Stimulated activated CD4-positive, alpha-beta T cell treated with anti-CD3 and anti-CD28 coated beads, Interleukin-4, amount 100 ng/mL, for 4 hours (primary cell): ENCODE measurements at regions not wholly inside any gene's neighbourhood (a gene's known extent, or its start where the extent isn't known, plus 50 kb on each side); places are given as distances from the start of the nearest gene placed in this dataset.
"Not testable (repeated sequence)": the region's sequence is repeated elsewhere in the genome, so short reads cannot be mapped to it uniquely, and the experiment has no call there.

Experiments
- DNase-seq, 2 experiments: peaks; one replicate each; pipeline ENCODE4 v3.0.0-alpha.2; 2020

- no peak for DNase-seq
Measured at GRCh38 chr20:40309731-40310130, 379.3 kb downstream of the MAFB start.

DNA sequence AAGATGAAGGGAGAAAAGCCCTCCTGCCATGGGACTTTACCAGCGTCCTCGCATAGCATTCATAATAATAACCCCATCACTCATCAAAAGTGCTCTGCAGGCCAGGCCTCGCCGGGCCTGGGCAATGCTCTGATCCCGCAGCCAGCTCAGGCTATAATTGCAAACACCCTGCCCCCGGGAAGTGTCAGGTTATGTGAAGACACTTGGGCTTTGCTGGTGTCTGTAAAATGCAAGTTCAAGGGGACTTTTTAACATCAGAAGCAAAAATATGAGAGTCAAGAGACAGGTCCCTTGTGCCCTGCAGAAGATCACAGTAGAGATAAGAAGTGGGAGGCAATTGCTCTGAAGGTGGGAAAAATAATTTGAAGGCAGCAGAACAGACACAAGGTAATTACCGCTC is 381.0 kb downstream of the MAFB start:
- DNase-seq = no peak

DNA sequence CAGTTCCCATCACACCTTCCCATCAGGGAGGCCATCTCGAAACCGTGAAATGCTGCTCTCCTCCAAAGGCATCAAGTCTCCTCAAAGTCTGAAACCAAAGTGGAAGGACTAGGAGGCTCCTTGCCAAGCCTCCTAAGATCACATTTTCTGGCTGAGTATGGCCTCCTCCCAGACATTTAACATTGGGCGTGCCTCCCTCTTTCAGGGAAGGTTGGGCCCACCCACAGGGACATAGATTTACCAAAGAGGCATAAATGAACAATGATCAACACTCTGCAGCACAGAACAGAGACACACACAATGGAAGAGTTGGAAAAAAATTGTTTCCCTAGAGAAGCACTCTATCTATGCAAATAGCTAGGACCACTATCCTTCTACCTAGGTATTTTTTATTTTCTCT is 381.8 kb downstream of the MAFB start:
- no peak for DNase-seq

DNA sequence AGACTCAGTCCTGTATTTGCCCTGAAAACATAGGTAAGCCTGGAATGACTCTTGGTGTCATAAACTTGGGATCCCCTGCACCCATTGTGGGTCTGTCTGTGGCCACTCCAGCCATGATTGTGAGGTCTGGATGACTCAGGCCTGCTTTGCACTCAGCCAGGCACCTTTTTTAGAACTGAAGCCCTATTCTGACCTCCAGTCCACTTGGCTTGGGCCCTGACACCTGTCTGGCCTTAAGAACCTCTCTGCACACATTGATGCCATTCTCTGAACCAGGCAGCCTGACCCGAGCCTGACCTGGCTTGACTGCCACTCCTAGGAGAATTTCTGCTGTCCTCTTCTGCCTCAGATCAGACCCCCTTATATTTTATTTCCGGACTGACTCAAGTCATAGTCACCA is 383.7 kb downstream of the MAFB start:
- DNase-seq = no peak

GRCh38 chr20:40304119-40304613 is 384.9 kb downstream of the MAFB start:
- no peak for DNase-seq

DNA sequence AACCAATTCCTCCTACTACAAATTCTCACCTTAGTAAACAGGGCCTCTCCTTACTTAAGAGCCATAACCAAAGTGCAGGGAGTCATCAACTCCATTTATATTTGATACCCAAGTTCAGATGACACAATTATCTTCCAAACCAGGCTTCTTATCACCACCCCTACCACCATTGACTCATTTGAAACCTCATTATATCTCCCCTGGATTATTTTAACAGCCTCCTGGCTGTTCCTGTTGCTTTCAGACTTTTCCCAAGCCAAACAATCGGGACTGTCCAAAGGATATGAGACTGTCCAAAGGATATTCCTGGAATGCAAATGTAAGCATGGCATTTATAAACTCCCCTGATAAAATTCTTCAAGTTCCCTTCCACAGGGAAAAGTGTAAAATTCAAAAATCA is 394.3 kb downstream of the MAFB start:
- DNase-seq = no peak

DNA sequence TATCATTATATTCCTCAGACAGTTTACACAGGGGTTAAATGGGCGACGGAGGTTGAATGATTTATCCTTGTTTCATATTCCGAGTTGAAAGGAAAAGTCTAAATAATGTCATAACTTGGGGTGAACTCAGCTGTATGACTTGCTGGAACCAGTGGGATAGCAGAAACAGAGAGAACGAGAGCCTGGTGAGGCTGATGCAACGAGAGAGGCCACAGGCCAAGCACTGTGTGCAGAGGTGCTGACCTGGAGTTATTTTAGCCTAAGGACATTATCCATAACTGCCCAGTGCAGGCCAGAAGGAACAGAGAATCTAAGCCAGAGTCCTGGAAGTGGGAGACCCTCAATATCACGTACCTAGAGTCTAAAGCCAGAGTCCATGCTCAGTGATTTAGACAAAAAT is 394.9 kb downstream of the MAFB start:
- DNase-seq = no peak

- no peak for DNase-seq
Measured at GRCh38 chr20:40293740-40294139, 395.3 kb downstream of the MAFB start.

- DNase-seq = no peak
Measured at GRCh38 chr20:40291493-40292135, 397.4 kb downstream of the MAFB start.

DNA sequence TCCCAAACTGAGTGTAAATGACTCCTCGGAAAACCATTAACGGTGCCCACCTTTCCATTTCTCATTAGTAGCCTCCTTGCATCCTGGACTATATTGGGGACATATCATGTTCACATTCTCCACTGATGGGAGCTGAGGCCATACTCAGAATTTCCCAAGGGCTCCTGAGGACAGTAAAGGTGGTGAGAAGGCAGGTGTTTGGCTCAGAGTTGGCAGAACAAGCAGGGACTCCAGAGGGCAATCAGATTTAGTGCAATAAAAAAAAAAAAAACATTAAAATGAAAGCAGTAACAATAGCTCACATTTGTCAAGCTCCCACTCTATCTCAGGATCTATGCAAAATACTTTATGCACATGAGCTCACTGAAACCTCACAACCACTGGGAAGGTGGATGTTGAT is 401.4 kb downstream of the MAFB start:
- DNase-seq = no peak

DNA sequence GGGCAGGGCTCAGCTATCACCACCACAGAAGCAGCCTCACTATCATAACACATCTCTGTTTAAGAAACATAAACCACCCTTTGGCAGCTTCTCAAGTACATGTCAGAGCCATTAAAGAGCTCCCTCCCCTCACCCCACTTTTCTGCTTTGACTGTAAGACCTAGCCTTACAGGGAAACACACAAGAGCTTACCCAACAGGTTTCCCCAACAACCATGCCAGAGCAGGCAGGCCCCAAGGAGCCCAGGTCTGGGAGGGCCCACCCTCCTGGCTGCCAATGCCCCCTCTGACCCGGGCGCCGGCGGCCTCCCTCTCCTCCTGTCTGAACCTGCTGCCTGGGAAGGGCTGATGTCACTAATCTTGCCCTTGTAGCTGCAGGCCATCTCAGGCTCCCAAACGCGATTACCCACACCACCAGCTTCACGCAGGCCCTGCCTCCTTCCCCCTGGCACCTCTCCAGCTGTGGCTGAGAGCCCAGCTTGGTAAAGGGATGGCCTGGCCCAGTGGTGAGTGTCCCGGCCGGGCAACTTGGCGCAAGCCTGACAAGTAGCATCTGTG is 402.0 kb downstream of the MAFB start:
- DNase-seq = no peak

- no peak for DNase-seq
Measured at GRCh38 chr20:40284611-40285010, 404.4 kb downstream of the MAFB start.

DNA sequence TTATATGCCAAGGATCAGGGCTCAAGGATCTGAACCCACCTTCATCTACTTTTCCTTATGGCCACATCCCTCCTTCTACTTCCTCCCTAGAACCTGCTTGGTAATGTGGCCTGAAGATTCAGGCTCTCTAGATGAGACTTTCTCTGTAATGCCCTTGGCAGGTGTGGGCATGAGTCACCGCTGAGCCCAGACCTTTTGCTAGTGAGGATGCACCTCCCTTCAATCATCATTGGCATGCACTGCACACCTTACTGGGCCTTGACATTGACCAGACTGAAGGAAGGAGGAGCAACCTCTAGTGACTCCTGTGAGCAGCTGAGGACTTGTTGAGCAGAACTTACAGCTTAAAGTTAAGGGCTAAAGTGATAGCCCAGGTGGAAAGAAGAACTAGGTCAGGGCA is 405.3 kb downstream of the MAFB start:
- DNase-seq = no peak

GRCh38 chr20:40282941-40283340 is 406.1 kb downstream of the MAFB start:
- DNase-seq = no peak

- no peak for DNase-seq
Measured at GRCh38 chr20:40282541-40282940, 406.5 kb downstream of the MAFB start.

DNA sequence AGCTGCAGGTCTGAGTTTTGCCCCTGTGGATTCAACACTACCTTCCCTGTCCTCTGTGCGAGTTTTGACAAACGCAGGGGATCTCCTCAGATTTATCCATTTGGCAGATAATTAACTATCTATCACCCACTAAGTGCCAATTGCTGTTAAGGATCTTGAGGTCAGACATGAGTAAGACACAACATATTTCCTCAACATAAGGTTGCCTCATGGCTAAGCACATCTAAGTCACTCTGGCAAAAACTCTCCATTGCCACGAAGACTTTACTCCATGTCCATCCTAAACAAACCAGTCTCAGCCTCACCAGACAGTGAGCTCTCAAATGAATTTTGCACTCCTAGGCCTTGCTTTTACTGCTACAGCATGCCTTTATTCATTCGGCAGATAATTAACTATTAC is 408.4 kb downstream of the MAFB start:
- DNase-seq = no peak

GRCh38 chr20:40279390-40279789 is 409.6 kb downstream of the MAFB start:
- DNase-seq = no peak

GRCh38 chr20:40278673-40279072 is 410.4 kb downstream of the MAFB start:
- DNase-seq = no peak

- DNase-seq = no peak
Measured at GRCh38 chr20:40276301-40276700, 412.7 kb downstream of the MAFB start.

DNA sequence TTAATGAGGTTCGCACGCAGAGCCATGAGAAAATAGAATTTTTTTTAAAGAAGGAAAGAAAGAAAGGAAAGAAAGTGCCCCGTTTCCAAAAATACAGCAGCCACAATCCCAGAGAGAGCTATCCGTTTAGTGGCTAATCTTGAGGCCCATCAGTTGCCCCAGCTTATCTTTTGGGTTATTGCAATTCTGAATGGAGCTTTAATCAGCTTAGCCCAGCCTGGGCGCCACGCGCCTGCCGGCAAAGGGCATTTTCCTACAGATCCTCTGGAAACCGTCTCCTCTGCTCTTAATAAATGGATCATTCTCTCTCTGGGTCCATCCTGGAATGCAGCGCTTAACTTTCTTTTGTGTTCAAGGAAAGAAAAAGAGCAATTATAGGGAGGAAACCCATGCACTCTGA is 413.3 kb downstream of the MAFB start:
- no peak for DNase-seq

DNA sequence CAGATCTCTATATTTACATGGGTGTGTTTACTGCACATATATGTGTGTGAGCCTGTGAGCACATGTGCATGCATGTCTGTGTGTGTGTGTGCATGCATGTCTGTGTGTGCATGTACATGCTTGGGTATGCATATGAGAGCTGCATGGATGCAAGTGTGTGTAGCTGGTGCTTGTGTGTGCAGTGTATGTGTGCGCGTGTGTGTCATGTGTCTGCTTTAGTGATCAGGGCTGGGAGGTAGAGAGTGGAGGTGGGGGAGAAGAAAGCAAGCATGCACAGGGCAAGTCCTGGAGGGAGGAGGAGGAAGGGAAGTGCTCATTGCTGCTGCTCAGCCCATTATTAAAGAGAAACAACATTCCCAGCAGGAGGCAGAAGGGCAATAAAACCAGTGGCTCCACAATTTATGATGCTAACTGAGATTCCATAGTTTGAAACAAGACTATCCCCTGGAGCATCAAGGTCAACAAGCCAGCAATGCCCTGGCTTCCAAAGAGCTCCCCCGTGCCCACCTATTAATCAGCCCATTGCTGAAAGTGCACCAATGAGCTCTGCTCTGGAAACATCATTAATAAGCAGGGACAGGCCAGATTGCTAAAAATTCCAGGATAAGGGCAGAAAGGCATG is 414.0 kb downstream of the MAFB start:
- DNase-seq = no peak

- not testable (repeated sequence) for DNase-seq
Measured at GRCh38 chr20:40269274-40269673, 419.8 kb downstream of the MAFB start.

- DNase-seq = no peak
Measured at GRCh38 chr20:40268321-40269075, 420.5 kb downstream of the MAFB start.
